Thyroid gland (tissue), 4 donors: ENCODE measurements at regions not wholly inside any gene's neighbourhood (a gene's known extent, or its start where the extent isn't known, plus 50 kb on each side); places are given as distances from the start of the nearest gene placed in this dataset.
"Not testable (repeated sequence)": the region's sequence is repeated elsewhere in the genome, so short reads cannot be mapped to it uniquely, and the experiment has no call there.

ENCODE experiments used
- POLR2A ChIP-seq, 2 donors: fragments of 450-650 bp; IDR thresholded peaks; one replicate each; pipeline ENCODE4 v1.6.1; 2017; ENCODE audit warnings: antibody characterized with exemption in 2 of 2, mild to moderate bottlenecking in 2 of 2, moderate library complexity in 1 of 2
- TF ChIP-seq, protein P1 (sequence below), 6 experiments: fragments of 200-600 bp in 3 of 6; fragments of 450-650 bp in 3 of 6; sonication (generic) in 3 of 6; IDR thresholded peaks; one replicate each; pipeline ENCODE4 v1.5.1; 2016 to 2019; ENCODE audit warnings: antibody characterized with exemption in 6 of 6, mild to moderate bottlenecking in 2 of 6, inconsistent platforms in 1 of 6, moderate library complexity in 1 of 6

GRCh38 chr4:79191292-79191691 is 134.6 kb downstream of the NAA11 start:
- TF ChIP-seq, protein P1, sequence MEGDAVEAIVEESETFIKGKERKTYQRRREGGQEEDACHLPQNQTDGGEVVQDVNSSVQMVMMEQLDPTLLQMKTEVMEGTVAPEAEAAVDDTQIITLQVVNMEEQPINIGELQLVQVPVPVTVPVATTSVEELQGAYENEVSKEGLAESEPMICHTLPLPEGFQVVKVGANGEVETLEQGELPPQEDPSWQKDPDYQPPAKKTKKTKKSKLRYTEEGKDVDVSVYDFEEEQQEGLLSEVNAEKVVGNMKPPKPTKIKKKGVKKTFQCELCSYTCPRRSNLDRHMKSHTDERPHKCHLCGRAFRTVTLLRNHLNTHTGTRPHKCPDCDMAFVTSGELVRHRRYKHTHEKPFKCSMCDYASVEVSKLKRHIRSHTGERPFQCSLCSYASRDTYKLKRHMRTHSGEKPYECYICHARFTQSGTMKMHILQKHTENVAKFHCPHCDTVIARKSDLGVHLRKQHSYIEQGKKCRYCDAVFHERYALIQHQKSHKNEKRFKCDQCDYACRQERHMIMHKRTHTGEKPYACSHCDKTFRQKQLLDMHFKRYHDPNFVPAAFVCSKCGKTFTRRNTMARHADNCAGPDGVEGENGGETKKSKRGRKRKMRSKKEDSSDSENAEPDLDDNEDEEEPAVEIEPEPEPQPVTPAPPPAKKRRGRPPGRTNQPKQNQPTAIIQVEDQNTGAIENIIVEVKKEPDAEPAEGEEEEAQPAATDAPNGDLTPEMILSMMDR (IDR thresholded peaks at IDR 0.05), result not testable (repeated sequence)
- not testable (repeated sequence) for TF ChIP-seq POLR2A (IDR thresholded peaks at IDR 0.05)
